CD4-positive, alpha-beta memory T cell (primary cell): ENCODE measurements at regions not wholly inside any gene's neighbourhood (a gene's known extent, or its start where the extent isn't known, plus 50 kb on each side); places are given as distances from the start of the nearest gene placed in this dataset.

Experiments
- CTCF ChIA-PET: fragments of 350-600 bp; sonication (Branson Sonifier 250); formaldehyde crosslinking; loops from one replicate; lab custom pipeline; 2021; ENCODE audit warnings: inconsistent platforms; ENCODE audit not compliant: partially characterized antibody; lab: Charles Lee
- POLR2A ChIA-PET: fragments of 350-600 bp; sonication (Branson Sonifier 250); formaldehyde crosslinking; loops from one replicate; lab custom pipeline; 2021; ENCODE audit not compliant: partially characterized antibody; lab: Charles Lee
- DNase-seq, 5 donors: peaks; one replicate each; pipeline versions ENCODE4 v3.0.0 to v3.0.0-alpha.2; 2020 to 2022; ENCODE audit warnings: mixed read lengths in 1 of 5
- H3K27ac ChIP-seq: one replicate; pipeline ENCODE4 v1.7.0; 2013; ENCODE audit warnings: low read depth, low read length
- H3K27me3 ChIP-seq: 2 replicates; pipeline ENCODE4 v1.7.0; 2013; ENCODE audit warnings: mild to moderate bottlenecking, low read length, moderate library complexity; ENCODE audit not compliant: insufficient read depth
- H3K36me3 ChIP-seq: 2 replicates; pipeline ENCODE4 v1.7.0; 2013; ENCODE audit warnings: mild to moderate bottlenecking, low read length, moderate library complexity; ENCODE audit not compliant: insufficient read depth
- H3K4me1 ChIP-seq: 2 replicates; pipeline ENCODE4 v1.7.0; 2013; ENCODE audit warnings: mild to moderate bottlenecking, low read length, moderate library complexity; ENCODE audit not compliant: insufficient read depth
- H3K4me3 ChIP-seq, 2 donors: one replicate each; pipeline ENCODE4 v1.7.0; 2013; ENCODE audit warnings: low read length in 2 of 2, mild to moderate bottlenecking in 1 of 2
- H3K9me3 ChIP-seq, 2 donors: one replicate each; pipeline ENCODE4 v1.7.0; 2013; ENCODE audit warnings: low read length in 2 of 2, control low read depth in 1 of 2; ENCODE audit not compliant: control insufficient read depth in 1 of 2
- H3K27ac Mint-ChIP-seq, 7 donors: one replicate each; pipeline ENCODE4 v1.8.0; 2020 to 2021; ENCODE audit warnings: mixed read lengths in 7 of 7, mild to moderate bottlenecking in 6 of 7, inconsistent platforms in 3 of 7, moderate library complexity in 3 of 7
- H3K27me3 Mint-ChIP-seq, 2 donors: one replicate each; pipeline ENCODE4 v1.8.0; 2020 to 2021; ENCODE audit warnings: mixed read lengths in 2 of 2
- H3K36me3 Mint-ChIP-seq, 2 donors: one replicate each; pipeline ENCODE4 v1.8.0; 2020 to 2021; ENCODE audit warnings: mixed read lengths in 2 of 2, inconsistent platforms in 1 of 2, mild to moderate bottlenecking in 1 of 2
- H3K4me1 Mint-ChIP-seq, 4 donors: one replicate each; pipeline ENCODE4 v1.8.0; 2020 to 2021; ENCODE audit warnings: mixed read lengths in 4 of 4, mild to moderate bottlenecking in 1 of 4
- H3K4me3 Mint-ChIP-seq, 8 donors: one replicate each; pipeline ENCODE4 v1.8.0; 2020 to 2021; ENCODE audit warnings: mixed read lengths in 8 of 8, mild to moderate bottlenecking in 7 of 8, moderate library complexity in 6 of 8, inconsistent platforms in 3 of 8
- H3K9me3 Mint-ChIP-seq, 8 donors: one replicate each; pipeline ENCODE4 v1.8.0; 2020 to 2021; ENCODE audit warnings: mixed read lengths in 8 of 8, mild to moderate bottlenecking in 5 of 8, inconsistent platforms in 3 of 8, moderate library complexity in 1 of 8
- intact Hi-C: fragments of 100-400 bp; cut with micrococcal nuclease; formaldehyde crosslinking; loops from one replicate; pipeline ENCODE4 v1.15.1; 2023

DNA sequence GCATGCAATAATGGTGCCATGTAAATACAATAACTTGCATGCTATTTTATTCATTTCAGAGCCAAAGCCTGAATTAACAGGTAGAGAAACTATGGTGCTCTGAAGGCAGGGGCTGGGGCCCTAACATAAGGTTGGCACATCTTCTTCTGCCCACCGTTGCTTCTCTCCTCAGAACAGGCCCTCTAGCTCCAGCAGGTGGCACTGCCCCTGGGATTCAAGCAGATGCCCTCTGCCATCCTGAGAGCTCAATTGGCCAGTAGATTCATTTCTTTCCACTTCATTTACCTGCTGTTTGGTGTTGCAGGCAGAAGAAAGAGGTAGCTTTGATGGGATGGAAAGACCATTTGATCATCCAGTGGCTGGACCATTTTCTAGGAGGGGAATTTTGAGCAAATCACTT lies 130.5 kb downstream of the FOXB1 start:
- peaks cover 4 to 10% of the 10 kb centered on the region in 2 donors for H3K27me3 Mint-ChIP-seq
- H3K27ac Mint-ChIP-seq: no peak overlapping the region
- no peak overlapping the region for H3K27ac ChIP-seq
- H3K36me3 ChIP-seq: no peaks in the 10 kb centered on the region
- H3K36me3 Mint-ChIP-seq: no peaks in the 10 kb centered on the region
- no peaks in the 10 kb centered on the region for H3K9me3 Mint-ChIP-seq
- no peak overlapping the region for H3K4me3 ChIP-seq
- H3K4me1 Mint-ChIP-seq: no peaks in the 10 kb centered on the region
- no peaks in the 10 kb centered on the region for H3K27me3 ChIP-seq
- intact Hi-C loops: no loop called here
- POLR2A ChIA-PET: no interaction called here
- H3K9me3 ChIP-seq: no peaks in the 10 kb centered on the region
- no peaks in the 10 kb centered on the region for H3K4me1 ChIP-seq
- CTCF ChIA-PET: interaction anchor here (0.7 to 1.6 kb wide), 4 partner anchors 9 to 410 kb away, joined by 3 to 4 read pairs (median 3); no protein-coding TSS in a partner anchor
- H3K4me3 Mint-ChIP-seq: no peak overlapping the region
- DNase-seq: no peak

DNA sequence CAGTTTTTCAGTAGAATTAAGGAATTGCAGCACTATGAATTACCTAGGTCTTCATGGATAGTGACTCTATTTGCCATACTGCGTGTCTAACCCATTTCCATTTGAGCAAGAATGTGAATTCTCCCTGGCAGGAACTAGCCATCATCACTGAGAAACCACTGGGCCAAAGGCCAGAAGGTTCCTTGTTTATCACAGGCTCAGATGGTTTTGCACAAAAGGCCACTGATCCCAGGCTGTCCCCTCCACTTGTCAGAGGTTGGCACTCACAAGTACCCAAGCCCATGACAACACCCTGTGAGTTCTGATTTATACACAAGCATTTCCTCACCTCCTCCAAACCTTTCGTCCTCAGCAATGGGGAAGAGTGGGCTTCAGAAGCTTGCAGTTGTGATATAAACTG lies 131.8 kb downstream of the FOXB1 start:
- Histone ChIP-seq H3K27ac (no peak overlapping the region), H3K9me3 (no peaks in the 10 kb centered on the region), H3K27me3 (no peaks in the 10 kb centered on the region), H3K4me1 (no peaks in the 10 kb centered on the region), H3K36me3 (no peaks in the 10 kb centered on the region), H3K4me3 (no peak overlapping the region)
- Mint-ChIP-seq H3K9me3 (peaks cover 0 to 2% (median 0%) of the 10 kb centered on the region in 8 donors), H3K27me3 (peaks cover 9 to 15% of the 10 kb centered on the region in 2 donors), H3K4me3 (no peak overlapping the region), H3K36me3 (no peaks in the 10 kb centered on the region), H3K4me1 (no peaks in the 10 kb centered on the region), H3K27ac (no peak overlapping the region)
- DNase-seq: no peak
- POLR2A ChIA-PET: no interaction called here
- CTCF ChIA-PET: interaction anchor here (1.2 to 1.4 kb wide), 2 partner anchors 9 to 32 kb away, joined by 3 to 7 read pairs; no protein-coding TSS in a partner anchor
- intact Hi-C loops: no loop called here

DNA sequence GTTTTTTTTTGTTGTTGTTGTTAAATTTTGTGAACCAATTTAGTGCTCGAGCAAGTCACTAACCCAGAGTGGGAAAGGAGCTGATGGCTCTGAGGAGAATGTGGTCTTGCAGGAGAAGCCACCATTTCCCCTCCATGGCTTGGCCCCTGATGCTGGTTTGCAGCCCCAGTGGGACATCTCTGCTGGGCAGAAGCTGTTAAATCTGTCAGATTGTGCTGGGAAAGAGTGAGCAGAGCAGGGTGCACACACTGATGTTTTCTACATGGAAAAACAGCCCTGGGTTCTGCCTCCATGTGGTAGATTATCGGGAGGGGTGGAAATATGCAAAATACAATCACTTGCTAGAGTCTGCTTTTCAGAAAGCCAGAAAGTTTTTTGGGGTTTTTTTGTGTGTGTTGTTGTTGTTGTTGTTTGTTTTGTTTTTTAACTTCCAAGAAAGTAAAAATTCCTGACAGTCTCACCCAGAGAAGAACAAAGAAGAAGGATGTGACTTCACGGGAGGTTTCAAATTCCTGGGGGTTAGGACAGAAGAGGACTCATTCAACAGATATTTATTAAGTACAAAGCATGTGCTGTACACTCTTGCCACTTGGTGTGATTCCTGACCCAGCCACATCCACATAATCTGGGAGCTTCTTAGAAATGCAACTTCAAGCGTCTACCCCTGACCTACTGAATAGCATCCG lies 133.7 kb downstream of the FOXB1 start:
- Mint-ChIP-seq H3K27me3 (peaks cover 9 to 17% of the 10 kb centered on the region in 2 donors), H3K4me3 (no peak overlapping the region), H3K9me3 (peaks cover 0 to 2% (median 0%) of the 10 kb centered on the region in 8 donors), H3K36me3 (no peaks in the 10 kb centered on the region), H3K4me1 (no peaks in the 10 kb centered on the region), H3K27ac (no peak overlapping the region)
- POLR2A ChIA-PET: interaction anchor here (2.2 kb wide), 1 partner anchor 10 kb away, joined by 7 read pairs; no protein-coding TSS in a partner anchor
- H3K27ac ChIP-seq: no peak overlapping the region
- no peak for DNase-seq
- no peak overlapping the region for H3K4me3 ChIP-seq
- no peaks in the 10 kb centered on the region for H3K4me1 ChIP-seq
- intact Hi-C loops: no loop called here
- CTCF ChIA-PET: interaction anchor here (1.1 to 1.7 kb wide), 2 partner anchors 10 to 42 kb away, joined by 4 to 5 read pairs; no protein-coding TSS in a partner anchor
- H3K36me3 ChIP-seq: no peaks in the 10 kb centered on the region
- H3K27me3 ChIP-seq: no peaks in the 10 kb centered on the region
- no peaks in the 10 kb centered on the region for H3K9me3 ChIP-seq

DNA sequence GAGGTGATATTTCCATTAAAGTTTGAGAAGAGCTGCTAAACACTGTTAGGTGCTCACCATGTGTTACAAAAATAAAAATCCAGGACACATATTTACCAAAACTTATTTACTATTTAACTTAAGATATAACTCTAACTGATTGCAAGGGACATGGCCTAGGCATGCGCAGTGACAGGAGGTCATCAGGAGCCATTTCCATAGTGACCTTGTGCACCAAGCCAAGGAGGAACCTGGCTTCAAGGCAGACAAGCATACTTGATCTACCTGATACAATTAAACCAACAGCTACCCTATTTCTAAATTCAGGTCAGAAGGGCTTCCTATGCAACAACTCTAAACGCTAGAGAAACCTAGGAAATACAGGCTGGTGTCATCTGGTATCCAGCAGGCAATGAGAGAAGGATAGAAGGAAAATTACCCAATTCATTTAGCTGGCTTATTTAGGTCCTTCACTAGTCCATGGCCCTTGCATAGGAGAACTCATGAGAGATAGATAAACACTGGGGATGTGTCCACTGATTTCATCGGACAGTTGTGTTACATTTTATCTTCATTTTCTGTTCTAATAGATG lies 134.4 kb downstream of the FOXB1 start:
- H3K9me3 Mint-ChIP-seq: peaks cover 0 to 2% (median 0%) of the 10 kb centered on the region in 8 donors
- no peaks in the 10 kb centered on the region for H3K27me3 ChIP-seq
- no peak overlapping the region for H3K4me3 ChIP-seq
- H3K9me3 ChIP-seq: no peaks in the 10 kb centered on the region
- no peaks in the 10 kb centered on the region for H3K36me3 Mint-ChIP-seq
- ChIA-PET CTCF (interaction anchor here (1.1 to 1.8 kb wide), 3 partner anchors 10 to 41 kb away, joined by 4 to 7 read pairs (median 5); no protein-coding TSS in a partner anchor), POLR2A (interaction anchor here (2.2 kb wide), 1 partner anchor 11 kb away, joined by 7 read pairs; no protein-coding TSS in a partner anchor)
- H3K4me3 Mint-ChIP-seq: no peak overlapping the region
- H3K36me3 ChIP-seq: no peaks in the 10 kb centered on the region
- intact Hi-C loops: no loop called here
- no peaks in the 10 kb centered on the region for H3K4me1 Mint-ChIP-seq
- H3K27ac Mint-ChIP-seq: no peak overlapping the region
- peaks cover 9 to 17% of the 10 kb centered on the region in 2 donors for H3K27me3 Mint-ChIP-seq
- DNase-seq: no peak
- H3K27ac ChIP-seq: no peak overlapping the region
- H3K4me1 ChIP-seq: no peaks in the 10 kb centered on the region

DNA sequence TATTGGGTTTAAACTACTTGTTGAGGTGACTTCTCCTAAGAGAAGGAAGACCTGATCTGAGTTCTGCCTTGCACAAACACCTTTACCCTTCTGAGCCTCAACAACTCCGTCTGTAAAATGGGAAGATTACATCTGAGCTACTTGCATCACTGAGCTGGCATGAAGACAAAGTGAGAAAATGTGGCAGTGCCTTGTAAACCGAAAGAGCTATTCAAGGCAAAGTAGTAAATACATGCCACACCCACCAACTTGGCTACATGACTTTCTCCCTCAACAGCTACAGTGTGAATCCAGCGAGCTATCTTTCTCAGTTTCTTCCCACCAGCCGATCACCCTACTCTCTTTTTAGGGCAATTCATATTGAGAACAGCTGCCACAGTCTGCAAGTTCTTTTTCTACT lies 148.3 kb downstream of the FOXB1 start:
- H3K27me3 Mint-ChIP-seq: peaks cover 21 to 36% of the 10 kb centered on the region in 2 donors
- no peak overlapping the region for H3K27ac Mint-ChIP-seq
- no peak overlapping the region for H3K4me3 Mint-ChIP-seq
- ChIA-PET POLR2A (no interaction called here), CTCF (interaction anchor here (1.8 kb wide), 1 partner anchor 28 kb away, joined by 4 read pairs; no protein-coding TSS in a partner anchor)
- Histone ChIP-seq H3K9me3 (no peaks in the 10 kb centered on the region), H3K27me3 (no peaks in the 10 kb centered on the region), H3K27ac (no peak overlapping the region), H3K4me3 (no peak overlapping the region), H3K4me1 (peaks cover 10% of the 10 kb centered on the region), H3K36me3 (no peaks in the 10 kb centered on the region)
- intact Hi-C loops: no loop called here
- H3K4me1 Mint-ChIP-seq: peaks cover 0 to 10% (median 5%) of the 10 kb centered on the region in 4 donors
- no peaks in the 10 kb centered on the region for H3K36me3 Mint-ChIP-seq
- peaks cover 0 to 2% (median 0%) of the 10 kb centered on the region in 8 donors for H3K9me3 Mint-ChIP-seq
- DNase-seq: no peak

DNA sequence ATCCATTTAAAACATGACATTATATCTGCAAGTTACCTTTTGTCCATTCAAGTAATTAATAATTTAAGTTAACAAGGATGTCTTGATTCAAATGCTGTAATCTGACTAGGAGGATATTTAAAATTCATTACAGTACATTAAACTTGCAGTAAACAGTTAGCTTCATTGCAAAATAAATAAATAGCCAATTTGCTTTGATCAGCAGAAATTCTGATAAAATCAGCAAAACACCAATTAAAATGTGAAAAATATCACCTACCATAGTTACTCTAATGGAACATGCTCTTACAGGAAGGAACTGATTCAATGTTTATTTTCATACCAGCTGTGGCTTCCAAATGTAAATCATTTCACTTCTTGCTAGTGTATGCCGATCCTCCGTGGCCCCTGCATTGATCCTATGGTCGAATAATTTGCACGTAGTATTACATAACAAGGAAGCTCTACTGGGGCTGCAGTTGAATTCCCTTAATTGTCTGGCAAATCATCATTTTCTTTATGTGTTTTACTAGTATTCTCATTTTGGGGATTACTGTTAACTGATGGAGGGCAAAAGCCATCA lies 150.7 kb downstream of the FOXB1 start:
- Mint-ChIP-seq H3K4me1 (peaks cover 0 to 10% (median 5%) of the 10 kb centered on the region in 4 donors), H3K4me3 (peak overlapping the region in 1 of 8 donors; percentile 31), H3K36me3 (no peaks in the 10 kb centered on the region), H3K27me3 (peaks cover 18 to 39% of the 10 kb centered on the region in 2 donors), H3K9me3 (no peaks in the 10 kb centered on the region), H3K27ac (no peak overlapping the region)
- Histone ChIP-seq H3K4me1 (peaks cover 10% of the 10 kb centered on the region), H3K9me3 (no peaks in the 10 kb centered on the region), H3K4me3 (no peak overlapping the region), H3K27ac (no peak overlapping the region), H3K27me3 (no peaks in the 10 kb centered on the region), H3K36me3 (no peaks in the 10 kb centered on the region)
- CTCF ChIA-PET: no interaction called here
- POLR2A ChIA-PET: no interaction called here
- DNase-seq: no peak
- intact Hi-C loops: no loop called here

DNA sequence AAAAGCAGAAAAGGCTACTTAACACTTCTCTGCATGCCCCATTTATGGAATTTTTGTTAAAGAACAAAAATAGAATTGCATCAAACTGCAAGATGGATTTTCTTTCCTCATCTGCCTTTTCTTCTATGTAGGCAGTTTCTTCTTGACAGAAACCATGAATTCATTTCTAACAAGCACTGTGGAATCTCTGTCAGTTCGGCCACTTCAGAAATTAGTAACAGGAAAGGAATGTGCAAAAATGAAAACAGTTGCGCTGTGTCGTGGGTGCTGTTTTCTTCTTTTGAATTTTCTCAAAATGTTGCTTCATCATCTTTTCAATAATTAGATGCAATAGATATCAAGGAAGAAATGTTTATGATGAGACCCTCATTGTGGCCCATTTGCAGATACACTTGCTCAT lies 151.6 kb downstream of the FOXB1 start:
- Mint-ChIP-seq H3K4me1 (peaks cover 0 to 10% (median 5%) of the 10 kb centered on the region in 4 donors), H3K36me3 (no peaks in the 10 kb centered on the region), H3K27me3 (peaks cover 17 to 38% of the 10 kb centered on the region in 2 donors), H3K4me3 (peak overlapping the region in 1 of 8 donors; percentile 42), H3K27ac (no peak overlapping the region), H3K9me3 (no peaks in the 10 kb centered on the region)
- no peak for DNase-seq
- POLR2A ChIA-PET: no interaction called here
- intact Hi-C loops: no loop called here
- CTCF ChIA-PET: no interaction called here
- H3K4me3 ChIP-seq: no peak overlapping the region
- no peak overlapping the region for H3K27ac ChIP-seq
- H3K36me3 ChIP-seq: no peaks in the 10 kb centered on the region
- no peaks in the 10 kb centered on the region for H3K9me3 ChIP-seq
- H3K4me1 ChIP-seq: peaks cover 10% of the 10 kb centered on the region
- H3K27me3 ChIP-seq: no peaks in the 10 kb centered on the region
